ENCODE measurements at regions not wholly inside any gene's neighbourhood (a gene's known extent, or its start where the extent isn't known, plus 50 kb on each side); places are given as distances from the start of the nearest gene placed in this dataset.

- TF ChIP-seq, protein P1, sequence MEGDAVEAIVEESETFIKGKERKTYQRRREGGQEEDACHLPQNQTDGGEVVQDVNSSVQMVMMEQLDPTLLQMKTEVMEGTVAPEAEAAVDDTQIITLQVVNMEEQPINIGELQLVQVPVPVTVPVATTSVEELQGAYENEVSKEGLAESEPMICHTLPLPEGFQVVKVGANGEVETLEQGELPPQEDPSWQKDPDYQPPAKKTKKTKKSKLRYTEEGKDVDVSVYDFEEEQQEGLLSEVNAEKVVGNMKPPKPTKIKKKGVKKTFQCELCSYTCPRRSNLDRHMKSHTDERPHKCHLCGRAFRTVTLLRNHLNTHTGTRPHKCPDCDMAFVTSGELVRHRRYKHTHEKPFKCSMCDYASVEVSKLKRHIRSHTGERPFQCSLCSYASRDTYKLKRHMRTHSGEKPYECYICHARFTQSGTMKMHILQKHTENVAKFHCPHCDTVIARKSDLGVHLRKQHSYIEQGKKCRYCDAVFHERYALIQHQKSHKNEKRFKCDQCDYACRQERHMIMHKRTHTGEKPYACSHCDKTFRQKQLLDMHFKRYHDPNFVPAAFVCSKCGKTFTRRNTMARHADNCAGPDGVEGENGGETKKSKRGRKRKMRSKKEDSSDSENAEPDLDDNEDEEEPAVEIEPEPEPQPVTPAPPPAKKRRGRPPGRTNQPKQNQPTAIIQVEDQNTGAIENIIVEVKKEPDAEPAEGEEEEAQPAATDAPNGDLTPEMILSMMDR (conservative IDR thresholded peaks at IDR 0.05; ENCODE audit: low read length): no peak
- no peak for TF ChIP-seq EZH2phosphoT487 (IDR thresholded peaks at IDR 0.05; ENCODE audit: borderline replicate concordance, low read depth, low read length)
Observed at GRCh38 chr4:162830899-162831298, 335.8 kb downstream of the NAF1 start.
